Daoy (cell line): ENCODE measurements at regions not wholly inside any gene's neighbourhood (a gene's known extent, or its start where the extent isn't known, plus 50 kb on each side); places are given as distances from the start of the nearest gene placed in this dataset.
"Not testable (repeated sequence)": the region's sequence is repeated elsewhere in the genome, so short reads cannot be mapped to it uniquely, and the experiment has no call there.

ENCODE experiments used
- DNase-seq: peaks from one replicate; pipeline ENCODE4 v3.0.0-alpha.2; 2015; ENCODE audit warnings: low read depth

DNA sequence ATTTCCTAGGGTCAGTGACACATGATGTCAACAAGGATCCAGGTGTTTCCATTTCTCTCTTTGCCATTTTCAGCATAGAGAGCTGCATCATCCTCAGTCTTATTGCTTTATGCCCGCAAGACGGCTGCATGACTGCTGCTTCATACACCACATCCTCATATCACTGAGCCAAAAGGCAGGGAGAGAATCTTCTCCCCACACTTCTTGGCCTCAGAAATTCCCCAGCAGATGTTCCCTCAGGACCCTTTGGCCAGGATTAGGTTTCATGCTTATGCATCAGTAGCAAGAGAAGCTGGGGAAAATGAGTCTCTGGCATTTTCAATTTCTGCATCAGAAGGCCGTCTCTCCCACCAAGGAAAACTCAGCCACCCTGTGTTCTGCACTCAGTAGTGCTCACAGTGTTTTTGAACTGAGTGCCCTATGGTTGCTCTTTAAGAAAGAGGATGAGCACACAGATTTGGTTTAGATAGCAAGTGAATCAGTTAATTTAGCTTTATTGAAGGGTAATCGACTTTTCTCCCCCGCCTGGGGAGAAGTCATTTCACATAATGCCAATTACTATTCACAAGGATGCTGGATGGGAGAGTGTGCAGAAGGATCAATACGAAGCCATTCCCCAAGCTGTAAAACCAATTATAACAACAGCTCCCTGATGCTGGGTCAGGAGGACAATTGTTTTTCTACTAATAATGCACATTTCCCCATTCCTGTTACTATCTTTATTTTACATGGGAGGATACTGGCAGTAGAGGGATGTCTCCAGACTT lies 360.2 kb downstream of the HHIPL2 start:
- DNase-seq, result no peak

GRCh38 chr1:222182641-222183040 lies 365.3 kb downstream of the HHIPL2 start:
- no peak for DNase-seq

GRCh38 chr1:222181191-222181590 lies 366.7 kb downstream of the HHIPL2 start:
- DNase-seq, result no peak

GRCh38 chr1:222177496-222177895 lies 370.4 kb downstream of the HHIPL2 start:
- not testable (repeated sequence) for DNase-seq

GRCh38 chr1:222171005-222171404 lies 376.9 kb downstream of the HHIPL2 start:
- DNase-seq, result peak; percentile 42

- DNase-seq, result peak; percentile 25
Measured at GRCh38 chr1:222168621-222169020, 379.3 kb downstream of the HHIPL2 start.

GRCh38 chr1:222167896-222168295 lies 380.0 kb downstream of the HHIPL2 start:
- DNase-seq, result peak; percentile 15

GRCh38 chr1:222167111-222167510 lies 380.8 kb downstream of the HHIPL2 start:
- DNase-seq, result peak; percentile 91

- DNase-seq, result no peak
Measured at GRCh38 chr1:222165629-222166028, 382.3 kb downstream of the HHIPL2 start.

- DNase-seq, result no peak
Measured at GRCh38 chr1:222163895-222164294, 384.0 kb downstream of the HHIPL2 start.

DNA sequence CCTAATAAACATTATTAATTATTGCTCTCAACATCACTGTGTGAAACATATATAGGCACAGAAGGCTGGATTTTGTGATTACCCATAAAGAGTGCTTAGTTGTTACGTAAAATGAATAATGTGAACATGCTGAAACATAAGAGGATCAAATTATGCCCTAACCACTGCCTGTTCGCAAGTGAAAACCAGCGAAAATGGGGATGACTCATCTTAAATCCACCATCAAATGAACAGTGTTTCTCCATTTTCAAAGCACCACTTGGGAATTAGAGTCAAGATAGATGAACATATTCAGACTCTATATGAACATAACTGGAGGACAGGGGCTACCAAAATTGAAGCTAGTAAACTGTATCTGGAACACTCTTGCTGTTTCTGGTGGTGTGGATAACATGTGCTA lies 386.2 kb downstream of the HHIPL2 start:
- DNase-seq, result peak; percentile 22

DNA sequence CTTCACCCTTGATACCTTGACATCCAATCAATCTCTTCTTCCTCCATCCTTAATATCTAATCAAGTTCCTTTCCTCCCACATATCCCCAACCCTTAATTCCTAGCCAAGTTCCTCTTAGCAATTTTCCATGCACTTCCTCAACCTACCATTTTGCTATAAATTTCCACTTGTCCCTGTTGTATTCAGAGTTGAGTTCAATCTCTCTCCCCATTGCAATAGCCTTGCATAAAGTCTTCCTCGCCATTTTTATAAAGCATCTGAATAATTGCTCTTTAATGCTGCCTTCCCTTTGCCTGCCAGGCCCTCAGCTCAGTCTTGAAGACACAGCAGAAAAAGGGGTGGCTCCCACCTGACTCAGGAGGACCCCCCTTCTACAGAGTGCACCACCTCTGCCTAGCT lies 390.3 kb downstream of the HHIPL2 start:
- DNase-seq, result no peak

DNA sequence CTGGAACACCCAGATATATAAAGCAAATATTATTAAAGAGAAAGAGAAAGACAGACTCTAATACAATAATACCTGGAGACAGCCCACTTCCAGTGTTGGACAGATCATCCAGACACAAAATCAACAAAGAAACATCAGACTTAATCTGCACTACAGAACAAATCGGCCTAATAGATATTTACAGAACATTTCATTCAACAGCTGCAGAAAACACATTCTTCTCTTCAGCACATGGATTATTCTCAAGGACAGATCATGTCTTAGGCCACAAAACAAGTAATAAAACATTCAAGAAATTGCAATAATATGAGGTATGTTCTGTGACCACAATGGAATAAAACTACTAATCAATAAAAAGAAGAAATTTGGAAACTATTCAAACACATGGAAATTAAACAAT lies 398.3 kb upstream of the DUSP10 start:
- DNase-seq, result no peak

GRCh38 chr1:222138095-222138494 lies 396.2 kb upstream of the DUSP10 start:
- DNase-seq, result no peak

DNA sequence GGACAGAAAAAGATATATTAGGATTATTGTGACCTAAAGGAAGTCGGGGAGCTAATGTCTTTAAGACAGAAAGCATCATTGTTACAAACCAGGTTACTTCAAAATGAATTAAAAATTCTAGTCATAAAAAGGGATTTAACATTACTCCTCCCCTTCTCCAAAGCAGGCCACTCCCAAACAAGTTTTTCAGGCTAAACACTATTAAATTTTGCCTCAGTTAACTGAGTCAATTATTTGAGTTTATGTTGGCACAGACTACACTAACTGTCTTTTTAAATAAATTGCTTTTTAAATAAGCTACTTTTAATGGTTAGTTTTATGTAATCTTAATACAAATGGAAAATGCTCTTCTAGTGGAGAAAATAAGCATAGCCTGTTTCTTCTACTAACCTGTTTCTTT lies 395.0 kb upstream of the DUSP10 start:
- no peak for DNase-seq

DNA sequence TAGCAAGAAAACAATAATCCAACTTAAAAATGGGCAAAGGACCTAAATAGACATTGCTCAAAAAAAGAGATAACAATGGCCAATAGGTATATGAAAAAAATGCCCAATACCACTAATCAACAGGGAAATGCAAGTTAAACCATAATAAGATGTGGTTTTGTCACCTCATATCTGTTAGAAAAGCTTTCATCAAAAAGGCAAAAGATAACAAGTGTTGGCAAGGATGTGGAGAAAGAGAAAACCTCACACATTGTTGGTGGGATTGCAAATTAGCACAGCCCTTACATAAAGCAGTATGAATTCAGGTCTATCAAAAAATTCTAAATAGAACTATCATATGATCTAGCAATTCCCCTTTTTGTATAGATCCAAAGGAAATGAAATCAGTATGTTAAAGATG lies 387.2 kb upstream of the DUSP10 start:
- no peak for DNase-seq

GRCh38 chr1:222127526-222128152 lies 385.8 kb upstream of the DUSP10 start:
- no peak for DNase-seq

DNA sequence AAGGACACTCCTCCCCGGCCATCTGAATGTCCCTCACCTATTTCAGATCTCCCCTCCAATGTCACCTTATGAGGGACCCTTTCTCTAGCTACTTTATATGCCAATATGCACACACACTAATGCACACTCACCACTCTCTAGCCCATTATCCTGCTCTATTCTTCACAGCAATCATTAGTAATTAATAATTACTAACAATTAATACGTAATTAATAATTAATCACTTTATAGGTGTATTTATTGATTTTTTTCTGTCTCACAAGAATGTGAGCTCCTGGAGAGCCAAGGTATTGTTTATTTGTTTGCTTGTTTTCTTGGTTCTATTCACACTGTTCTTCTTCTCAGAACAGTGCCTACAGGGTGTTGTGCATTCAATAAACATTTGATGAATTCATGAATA lies 385.2 kb upstream of the DUSP10 start:
- DNase-seq, result no peak

GRCh38 chr1:222126052-222126451 lies 384.2 kb upstream of the DUSP10 start:
- no peak for DNase-seq

- DNase-seq, result no peak
Measured at GRCh38 chr1:222124602-222125001, 382.7 kb upstream of the DUSP10 start.

GRCh38 chr1:222123111-222123510 lies 381.2 kb upstream of the DUSP10 start:
- no peak for DNase-seq

- no peak for DNase-seq
Measured at GRCh38 chr1:222117809-222118208, 375.9 kb upstream of the DUSP10 start.

DNA sequence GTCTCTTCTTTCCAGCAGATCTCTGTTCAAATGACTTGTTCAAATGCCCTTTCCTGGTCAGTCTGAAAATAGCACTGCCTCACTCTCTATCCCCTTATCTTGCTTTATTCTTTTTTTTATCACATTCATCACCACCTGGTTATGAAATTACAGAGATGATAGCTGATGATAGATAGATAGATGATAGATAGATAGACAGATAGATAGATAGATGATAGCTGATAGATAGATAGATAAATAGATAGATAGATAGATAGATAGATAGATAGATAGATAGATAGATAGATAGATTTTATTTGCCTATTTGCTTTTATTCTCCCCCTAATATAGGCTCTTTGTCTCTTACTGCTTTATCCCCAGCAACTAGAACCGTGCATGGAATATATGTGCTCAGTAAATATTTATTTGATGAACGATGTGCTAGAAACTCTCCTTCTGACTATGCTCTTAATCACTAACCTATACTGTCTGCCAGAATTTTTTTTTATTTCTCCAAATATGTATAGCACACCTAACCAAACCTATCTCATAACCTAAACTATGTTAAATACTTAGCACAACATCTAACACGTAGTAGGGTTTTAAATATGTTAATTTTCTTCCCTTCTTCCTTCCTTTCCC lies 372.8 kb upstream of the DUSP10 start:
- DNase-seq, result no peak
